Fibroblast of lung (primary cell): ENCODE measurements at regions not wholly inside any gene's neighbourhood (a gene's known extent, or its start where the extent isn't known, plus 50 kb on each side); places are given as distances from the start of the nearest gene placed in this dataset.

Experiments used
- CTCF ChIP-seq, 2 donors: IDR thresholded peaks in 1 of 2; conservative IDR thresholded peaks in 1 of 2; 1 replicate in 1 of 2; 2 replicates in 1 of 2; pipeline ENCODE4 v1.5.1; 2011 to 2012; ENCODE audit warnings: low read length in 2 of 2, control low read depth in 1 of 2, inconsistent platforms in 1 of 2, low read depth in 1 of 2, mild to moderate bottlenecking in 1 of 2
- EZH2 ChIP-seq: IDR thresholded peaks from 2 replicates; pipeline ENCODE4 v1.5.1; 2012; ENCODE audit warnings: low read length, control low read depth, mild to moderate bottlenecking; ENCODE audit errors: missing control alignments

GRCh38 chr9:31065691-31066090 is 1318.8 kb upstream of the ACO1 start:
- TF ChIP-seq EZH2 (no peak), CTCF (conservative IDR thresholded peaks at IDR 0.05 in 1 of 2, IDR thresholded peaks at IDR 0.05 in 1 of 2; ENCODE audit: low read depth in 1 of 2, low read length in 2 of 2) (no peak)
